HG02642 (cell line): ENCODE measurements at regions not wholly inside any gene's neighbourhood (a gene's known extent, or its start where the extent isn't known, plus 50 kb on each side); places are given as distances from the start of the nearest gene placed in this dataset.

Experiments
- ATAC-seq: cut with Tn5 transposase; IDR thresholded peaks from one replicate; pipeline ENCODE4 v1.9.1; 2021; ENCODE audit warnings: mild to moderate bottlenecking; ENCODE audit not compliant: unreplicated experiment, poor library complexity

DNA sequence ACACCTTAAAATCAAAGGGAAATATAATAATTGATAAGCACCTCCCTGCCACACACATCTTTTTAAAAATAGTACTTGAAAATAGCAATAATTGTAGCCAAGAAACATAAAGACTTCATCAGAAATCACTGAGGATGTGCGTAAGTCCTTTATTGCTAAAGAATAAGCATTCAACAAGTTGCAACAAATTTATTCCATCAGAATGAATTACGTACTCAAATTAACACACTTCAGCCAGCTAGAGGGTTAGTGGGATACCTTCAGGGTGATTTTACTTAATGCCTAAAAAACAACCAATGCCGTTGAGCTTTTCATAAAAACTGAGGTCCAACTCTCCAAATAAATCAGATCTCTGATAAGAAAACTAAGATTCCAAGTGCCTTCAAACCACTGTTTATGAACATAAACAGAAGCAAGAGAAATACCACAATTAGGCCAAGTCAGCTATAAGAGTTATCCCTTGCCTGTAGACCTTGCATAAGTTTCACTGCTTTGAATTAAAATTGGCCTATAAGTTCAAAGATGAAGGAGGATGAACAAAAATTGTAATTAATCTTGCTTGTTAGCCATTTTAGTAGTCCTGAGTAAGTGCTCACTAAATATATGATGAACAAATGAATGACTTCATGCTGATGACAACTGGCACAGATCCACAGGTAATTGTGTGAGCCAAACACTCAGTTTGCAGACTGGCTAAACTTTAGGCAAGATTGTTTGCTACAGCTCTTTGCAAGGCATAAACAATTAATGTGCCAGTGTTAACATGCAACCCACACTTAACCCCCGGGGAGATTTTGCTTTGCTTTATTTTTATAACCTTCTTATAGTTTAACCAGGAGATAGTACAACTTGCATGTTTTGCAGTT lies 375.1 kb upstream of the THBS1 start:
- ATAC-seq = no peak

DNA sequence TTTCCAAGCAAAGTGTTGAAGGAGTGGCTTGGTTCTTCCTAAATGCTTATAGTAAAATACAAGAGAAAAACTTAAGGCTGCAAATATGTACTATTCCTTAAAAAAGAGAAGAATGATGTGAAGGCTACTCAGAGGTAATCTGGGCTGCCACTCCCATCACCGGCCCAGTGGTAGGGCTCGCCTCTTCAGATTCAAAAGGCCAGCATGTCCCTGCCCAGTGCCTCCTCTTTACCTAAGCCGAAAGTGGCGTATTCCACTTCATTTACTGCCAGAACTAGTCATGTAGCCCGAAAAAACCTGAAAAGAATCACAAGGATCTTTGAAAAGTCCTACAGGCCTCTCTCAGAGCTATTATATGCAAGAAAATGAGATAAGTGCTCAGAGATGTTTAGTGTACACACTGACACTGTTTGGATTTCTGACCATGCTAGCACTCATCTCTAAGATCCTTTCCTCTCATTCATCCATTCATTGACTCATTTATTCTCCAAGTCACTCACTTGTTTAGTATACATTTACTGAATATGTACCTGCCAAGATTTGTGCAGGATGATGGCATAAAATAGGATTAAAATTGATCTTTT lies 373.3 kb upstream of the THBS1 start:
- ATAC-seq = no peak

DNA sequence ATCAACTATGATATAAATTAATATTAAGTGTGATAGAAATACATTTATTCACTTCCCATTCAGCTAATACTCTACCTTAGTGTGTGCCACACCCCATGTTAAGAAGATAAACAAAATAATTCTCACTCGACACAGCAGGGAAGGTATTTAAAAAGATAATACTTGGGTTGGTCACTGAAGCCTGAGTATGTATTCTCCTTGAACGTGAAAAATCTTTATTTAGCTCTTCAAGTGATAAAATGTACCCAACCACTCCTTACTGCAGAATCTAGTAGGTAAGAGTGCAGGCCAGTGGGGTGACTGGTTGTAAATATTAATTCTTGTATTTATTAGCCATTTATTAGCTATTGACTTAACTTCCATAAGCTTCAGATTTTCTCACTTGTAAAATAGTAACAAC lies 372.7 kb upstream of the THBS1 start:
- no peak for ATAC-seq

DNA sequence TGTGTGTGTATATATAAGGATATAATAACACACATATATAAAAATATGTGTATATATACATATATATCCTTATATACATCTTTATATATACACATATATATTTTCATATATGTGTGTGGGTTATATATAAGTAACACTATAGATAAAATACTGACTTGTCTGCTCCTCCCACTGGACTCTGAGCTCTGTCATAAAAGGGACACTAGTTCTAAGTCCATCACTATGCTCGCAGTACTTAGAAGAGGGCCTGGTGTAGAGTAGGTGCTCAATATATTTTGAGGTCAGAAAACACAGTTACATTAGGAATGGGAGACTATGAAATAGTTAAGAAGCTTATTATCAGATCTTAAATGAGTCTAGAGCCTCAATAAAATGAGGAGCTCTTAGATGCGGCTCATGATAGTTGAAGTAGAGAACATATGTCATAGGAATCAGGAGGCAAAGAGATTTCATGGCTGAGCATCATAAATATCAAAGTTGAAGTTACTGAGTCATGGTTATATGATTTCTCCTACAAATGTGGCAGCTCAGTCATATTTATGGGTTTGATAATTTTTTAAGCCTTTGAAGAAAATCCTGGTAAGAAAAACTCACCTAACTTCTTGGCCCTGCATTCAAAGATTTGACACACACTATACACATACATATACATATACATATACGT lies 371.2 kb upstream of the THBS1 start:
- ATAC-seq = no peak

DNA sequence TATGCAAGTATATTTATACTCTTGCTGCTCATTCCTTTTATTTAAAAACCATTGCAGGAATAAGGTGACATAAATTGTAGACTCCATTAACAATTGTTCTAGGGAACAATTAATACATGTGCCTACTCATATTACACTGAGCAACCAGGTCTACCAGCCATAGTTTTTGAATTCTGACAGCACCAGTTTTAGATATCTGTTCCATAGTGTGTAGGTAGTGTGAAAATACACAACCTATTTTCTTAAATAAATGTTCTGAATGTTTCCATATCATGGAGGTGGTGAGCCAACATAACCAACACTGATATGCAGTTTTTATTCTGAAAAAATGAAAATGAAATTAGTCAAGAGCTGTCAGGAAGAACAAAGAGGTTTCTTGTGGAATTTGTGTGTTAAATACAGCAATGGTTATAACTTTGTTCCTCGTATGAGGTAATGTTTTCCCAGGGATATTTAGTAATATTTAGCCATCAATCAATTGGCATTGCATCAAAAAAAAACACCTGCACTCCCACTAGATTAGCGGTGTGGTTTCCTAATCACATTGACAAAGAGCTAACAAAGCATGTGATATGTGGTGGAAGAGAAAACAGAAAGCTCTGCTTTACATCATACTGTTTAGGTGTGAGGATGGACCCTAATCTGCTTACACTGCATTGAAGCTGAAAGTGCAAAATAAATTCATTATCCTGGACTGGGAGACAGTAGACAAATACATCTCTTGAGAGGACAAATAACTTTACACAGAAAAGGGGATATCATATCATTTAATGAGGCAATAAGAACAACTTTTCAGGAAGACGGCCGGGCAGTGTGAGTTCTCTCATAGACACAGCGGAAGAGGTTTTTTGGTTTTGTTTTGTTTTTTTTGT lies 369.5 kb upstream of the THBS1 start:
- ATAC-seq = no peak

DNA sequence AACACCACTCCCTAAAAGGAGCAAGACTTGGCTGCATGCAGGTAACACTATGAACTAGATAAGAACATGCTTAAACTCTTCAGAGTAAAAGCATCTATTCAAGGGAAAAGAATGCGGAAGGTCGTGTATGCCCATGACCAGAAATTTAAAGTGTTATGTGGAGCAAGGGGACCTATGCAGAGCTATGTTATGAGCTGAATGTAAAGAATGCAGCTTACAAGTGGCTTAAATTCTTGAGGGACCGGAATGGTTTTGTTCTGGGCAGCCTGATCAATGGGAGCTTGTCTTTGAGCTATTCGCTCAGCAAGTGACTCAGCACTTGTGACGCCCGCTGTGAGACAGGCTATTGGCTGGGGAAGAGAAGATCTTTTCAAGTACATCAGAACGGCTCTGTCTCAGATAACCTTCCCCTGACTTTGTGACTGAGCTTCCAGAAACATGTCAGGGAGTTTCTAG lies 367.5 kb upstream of the THBS1 start:
- no peak for ATAC-seq

DNA sequence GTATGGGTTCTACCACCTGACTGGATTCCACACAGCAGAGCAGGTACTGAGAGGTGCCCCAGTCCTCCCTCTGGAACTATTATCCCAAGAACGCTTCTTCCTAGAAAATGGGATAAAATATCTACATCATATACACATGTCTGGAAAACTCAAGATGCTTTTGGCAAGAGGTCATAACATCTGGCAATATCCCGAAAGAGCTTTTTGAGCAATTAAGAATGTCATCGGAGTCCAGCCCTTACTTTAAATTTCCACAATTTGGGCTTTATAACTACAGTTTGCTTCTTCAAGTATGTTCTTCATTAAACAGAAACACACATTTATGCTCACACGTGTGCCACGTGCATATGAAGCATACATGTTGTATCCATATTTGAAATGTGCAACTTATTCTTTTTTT lies 365.9 kb upstream of the THBS1 start:
- ATAC-seq = no peak

DNA sequence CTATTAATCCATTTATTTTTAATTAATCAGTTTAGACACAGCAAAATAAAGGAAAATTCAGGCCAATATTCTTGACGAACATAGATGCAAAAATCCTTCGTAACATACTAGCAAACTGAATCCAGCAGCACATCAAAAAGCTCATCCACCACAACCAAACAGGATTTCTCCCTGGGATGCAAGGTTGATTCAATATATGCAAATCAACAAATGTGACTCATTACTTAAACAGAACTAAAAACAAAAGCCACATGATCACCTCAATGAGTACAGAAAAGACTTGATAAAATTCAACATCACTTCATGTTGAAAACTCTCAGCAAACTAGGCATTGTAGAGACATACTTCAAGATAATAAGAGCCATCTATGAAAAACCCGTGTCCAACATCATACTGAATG lies 364.1 kb upstream of the THBS1 start:
- ATAC-seq = no peak

DNA sequence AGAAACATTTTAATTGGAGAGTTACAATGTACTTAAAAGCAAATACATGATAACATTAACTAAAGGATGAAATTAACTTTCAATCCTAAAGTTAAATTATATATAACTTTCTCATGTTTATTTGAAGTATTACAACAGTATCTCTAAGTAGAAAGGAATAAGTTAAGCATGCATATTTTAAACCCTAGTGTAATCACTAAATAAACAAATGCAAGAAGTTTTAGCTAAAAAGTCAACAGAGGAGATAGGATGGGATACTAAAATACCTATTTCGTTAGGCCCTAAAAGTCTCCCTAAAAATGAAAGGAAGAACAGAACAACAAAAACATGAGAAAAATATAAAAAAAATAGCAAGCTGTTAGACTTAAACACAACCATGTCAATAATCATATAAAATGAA lies 361.3 kb upstream of the THBS1 start:
- ATAC-seq = no peak

DNA sequence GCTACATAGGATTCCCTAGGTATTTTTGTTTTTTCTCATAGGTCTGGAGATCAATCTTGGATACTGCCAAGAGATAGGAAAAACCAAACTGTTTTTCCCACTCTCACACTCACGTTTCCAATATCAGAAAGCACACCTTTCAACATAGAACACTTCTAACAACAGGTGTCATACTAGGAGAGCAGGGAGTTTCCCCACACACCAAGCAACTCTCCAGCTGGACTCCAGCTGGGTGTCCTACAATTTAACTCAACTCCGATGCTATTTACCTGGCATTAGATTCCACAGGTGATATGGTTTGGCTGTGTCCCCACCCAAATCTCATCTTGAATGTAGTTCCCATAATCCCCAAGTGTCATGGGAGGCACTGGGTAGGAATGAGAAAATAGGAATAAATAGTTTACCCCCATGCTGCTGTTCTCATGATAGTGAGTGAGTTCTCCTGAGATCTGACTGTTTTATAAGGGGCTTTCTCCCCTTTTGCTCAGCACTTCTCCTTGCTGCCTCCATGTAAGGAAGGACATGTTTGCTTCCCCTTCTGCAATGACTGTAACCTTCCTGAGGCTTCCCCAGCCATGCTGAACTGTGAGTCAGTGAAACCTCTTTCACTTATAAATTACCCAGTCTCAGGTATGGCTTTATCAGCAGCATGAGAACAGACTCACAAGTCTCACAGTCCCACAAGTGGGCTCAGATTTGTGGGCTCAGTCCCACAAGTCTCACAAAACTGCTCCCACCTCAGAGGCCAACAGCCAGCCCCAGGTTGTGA lies 354.5 kb upstream of the THBS1 start:
- ATAC-seq = no peak

DNA sequence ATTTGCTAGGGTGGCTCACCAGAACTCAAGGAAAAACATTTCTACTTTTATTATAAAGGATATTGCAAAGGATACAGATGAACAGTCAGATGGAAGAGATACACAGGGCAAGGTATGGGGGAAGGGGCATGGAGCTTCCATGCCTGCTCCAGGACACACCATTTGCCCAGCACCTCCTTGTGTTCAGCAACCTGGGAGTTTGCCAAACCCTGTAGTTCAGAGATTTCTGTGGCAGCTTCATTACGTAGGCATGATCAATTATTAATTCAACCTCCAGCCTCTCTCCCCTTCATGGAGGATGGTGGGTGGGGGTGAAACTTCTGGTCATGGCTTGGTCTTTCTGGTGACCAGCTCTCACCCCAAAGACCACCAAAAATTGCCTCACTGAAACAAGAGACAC lies 353.9 kb upstream of the THBS1 start:
- no peak for ATAC-seq

DNA sequence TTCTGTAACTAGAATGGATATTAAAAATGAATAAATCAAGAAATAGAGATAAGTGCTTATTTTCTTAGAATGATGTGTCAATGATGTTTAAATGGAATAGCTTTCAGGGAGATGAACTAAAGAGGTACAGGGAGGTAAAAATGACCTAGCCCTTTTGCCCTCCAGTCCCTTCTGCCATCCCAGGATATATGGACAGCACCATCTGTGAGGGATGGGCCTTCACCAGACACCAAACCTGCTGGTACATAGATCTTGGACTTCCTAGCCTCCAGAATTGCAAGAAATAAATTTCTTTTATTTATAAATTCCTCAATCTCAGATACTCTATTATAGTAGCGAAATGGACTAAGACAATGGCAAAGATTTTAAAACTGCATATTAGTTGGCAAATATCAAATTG lies 352.0 kb upstream of the THBS1 start:
- no peak for ATAC-seq

DNA sequence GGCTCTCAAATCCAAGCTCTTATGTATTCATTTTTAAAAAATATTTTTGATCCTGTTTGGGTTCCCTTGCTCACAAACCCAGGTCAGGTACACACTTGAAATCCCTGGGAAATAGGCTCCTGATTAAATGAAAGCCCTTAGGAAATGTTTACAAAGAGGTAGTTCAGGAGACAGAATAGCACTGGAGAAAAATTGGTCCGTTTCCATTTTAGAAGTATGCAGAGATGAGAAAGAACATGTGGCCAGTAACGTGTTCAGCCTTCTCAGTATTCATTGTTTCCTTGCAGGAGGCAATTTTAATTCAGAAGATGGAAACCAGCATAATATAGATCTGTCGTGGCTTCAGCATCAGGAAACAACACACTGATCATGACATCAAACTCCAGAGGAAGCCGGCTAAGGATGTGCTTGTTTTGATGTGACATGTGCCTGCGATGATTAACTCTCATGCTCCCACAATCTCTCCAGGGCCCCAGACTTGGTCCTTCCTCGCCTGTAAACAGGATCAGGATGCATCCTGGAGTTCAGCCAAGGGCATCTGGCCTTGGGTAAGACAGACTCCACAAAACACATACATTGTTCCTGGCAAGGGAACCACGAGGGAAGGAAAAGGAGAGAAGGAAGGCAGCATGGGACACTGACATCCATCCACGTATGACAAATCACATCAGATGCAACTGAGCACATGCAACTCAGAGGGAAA lies 350.5 kb upstream of the THBS1 start:
- ATAC-seq = no peak

DNA sequence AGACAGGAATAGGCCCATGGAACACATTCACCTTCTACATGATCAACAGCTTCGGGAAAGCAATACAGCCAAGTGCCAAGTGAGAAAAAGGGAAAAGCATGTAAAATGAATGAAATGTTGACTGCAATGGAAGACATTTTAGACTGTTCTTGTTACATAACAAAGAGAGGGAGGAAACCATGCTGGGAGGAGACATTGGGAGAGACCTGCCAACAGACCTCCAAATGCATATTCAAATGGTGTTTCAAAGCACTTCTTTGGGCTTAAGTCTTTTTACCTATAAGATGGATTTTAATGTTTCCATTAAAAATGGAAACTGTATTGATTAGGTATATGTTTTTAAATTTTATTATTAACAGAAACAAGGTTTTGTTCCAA lies 350.0 kb upstream of the THBS1 start:
- ATAC-seq = no peak

DNA sequence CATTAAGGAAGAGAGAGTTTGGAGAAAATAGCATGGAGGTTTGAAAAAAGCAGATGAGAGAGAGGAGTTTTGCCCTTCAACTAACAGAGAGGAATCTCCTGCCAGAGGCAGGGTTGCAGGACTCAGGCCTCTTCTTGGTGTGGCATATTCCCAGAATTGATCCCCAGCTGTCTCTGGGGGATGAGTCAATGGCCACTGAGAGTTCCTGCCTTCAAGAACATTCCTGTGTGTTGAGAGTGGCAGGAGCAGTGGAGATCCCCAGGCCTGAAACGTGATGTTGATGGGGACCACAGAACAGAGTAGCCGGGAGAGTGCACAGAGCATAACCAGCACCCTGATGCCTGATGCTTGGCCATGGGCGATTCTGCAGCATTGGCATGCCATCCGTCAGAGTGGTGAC lies 348.4 kb upstream of the THBS1 start:
- no peak for ATAC-seq

DNA sequence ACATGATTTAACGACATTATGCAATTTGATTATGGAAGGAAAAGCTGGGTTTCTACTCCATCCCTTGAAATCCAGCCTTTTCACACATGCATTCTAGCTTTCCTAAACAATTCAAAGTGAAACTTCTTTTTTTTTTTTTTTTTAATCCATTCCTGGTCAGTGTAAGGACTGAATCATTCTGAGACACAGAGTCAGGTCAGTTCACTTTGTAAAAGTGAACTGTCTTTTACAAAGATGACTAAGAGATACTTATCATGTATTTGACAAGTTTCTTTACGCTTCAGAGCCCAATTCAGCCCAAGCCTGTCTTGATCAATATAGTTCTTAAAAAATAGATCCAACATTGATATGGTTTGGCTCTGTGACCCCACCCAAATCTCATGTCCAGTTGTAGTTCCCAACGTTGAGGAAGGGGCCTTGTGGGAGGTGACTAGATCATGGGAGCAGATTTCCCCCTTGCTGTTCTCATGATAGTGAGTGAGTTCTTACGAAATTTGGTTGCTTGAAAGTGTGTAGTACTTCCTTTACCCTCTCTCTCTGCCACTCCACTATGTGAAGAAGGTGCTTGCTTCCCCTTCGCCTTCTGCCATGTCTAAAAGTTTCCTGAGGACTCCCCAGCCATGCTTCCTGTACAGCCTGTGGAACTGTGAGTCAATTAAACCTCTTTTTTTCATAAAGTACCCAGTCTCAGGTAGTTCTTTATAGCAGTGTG lies 345.6 kb upstream of the THBS1 start:
- no peak for ATAC-seq

DNA sequence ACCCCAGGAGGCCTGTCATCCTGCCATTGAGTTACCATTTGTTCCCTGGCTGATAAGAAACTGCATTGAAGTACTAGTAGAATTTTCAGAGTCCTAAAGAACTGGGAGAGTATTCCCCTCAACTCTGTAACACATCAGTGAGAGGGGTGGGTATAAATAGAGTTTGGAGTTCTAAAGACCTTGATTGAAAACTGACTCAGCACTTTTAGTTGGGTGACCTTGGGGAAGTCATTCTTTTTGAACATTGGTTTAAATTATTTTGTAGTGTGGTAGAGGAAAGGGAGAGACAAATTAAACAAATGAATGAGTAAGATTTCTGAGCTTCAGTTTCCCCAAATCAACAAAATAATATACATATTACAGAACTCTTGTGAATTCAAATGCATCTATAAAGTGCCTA lies 344.5 kb upstream of the THBS1 start:
- ATAC-seq = no peak

DNA sequence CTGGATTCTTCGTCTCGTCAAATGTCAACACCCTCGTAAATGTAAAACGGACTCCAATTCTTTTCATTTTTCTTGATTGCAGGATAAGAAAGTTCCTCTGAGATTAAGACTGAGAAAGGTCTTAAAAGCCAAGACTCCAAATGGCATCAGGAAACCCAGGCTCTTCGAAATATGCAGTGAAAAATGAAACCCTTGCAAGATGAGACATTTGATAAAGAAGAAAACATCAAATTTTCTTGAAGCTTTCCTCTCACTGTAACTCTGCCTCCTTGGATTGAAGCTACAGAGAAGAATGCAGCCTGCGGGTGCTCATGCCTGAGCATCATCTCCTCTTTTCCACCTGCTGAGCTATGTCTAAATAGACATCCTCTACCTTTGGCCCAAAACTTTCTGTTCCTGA lies 342.4 kb upstream of the THBS1 start:
- no peak for ATAC-seq

DNA sequence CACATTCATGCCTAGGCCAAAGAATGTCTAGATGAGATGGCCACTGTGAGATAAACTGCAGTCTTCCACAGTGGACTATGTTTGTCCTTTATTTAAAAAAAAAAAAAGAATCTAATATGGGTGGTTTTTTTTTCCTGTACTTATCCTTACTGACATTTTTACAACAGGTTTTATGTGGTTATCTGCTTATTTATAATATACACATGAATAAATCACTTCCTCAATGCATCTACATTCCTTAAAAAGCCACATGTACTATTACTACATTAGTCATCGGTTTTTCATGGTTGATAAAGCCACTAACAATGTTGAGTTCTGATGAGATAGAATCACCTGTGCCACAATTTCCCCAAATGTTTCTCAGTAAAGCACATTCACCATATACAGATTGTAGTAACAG lies 341.3 kb upstream of the THBS1 start:
- ATAC-seq = no peak
